Skeletal muscle tissue (tissue), 3 donors: ENCODE measurements at regions not wholly inside any gene's neighbourhood (a gene's known extent, or its start where the extent isn't known, plus 50 kb on each side); places are given as distances from the start of the nearest gene placed in this dataset.

Source experiments
- H3K27ac ChIP-seq: one replicate; pipeline ENCODE4 v1.7.0; 2013; ENCODE audit warnings: mild to moderate bottlenecking, low read depth, low read length, inconsistent platforms
- H3K27me3 ChIP-seq, 3 donors: one replicate each; pipeline ENCODE4 v1.7.0; 2013; ENCODE audit warnings: low read length in 3 of 3; ENCODE audit not compliant: control insufficient read depth in 3 of 3, insufficient read depth in 3 of 3
- H3K36me3 ChIP-seq, 3 donors: one replicate each; pipeline ENCODE4 v1.7.0; 2013; ENCODE audit warnings: low read length in 3 of 3; ENCODE audit not compliant: control insufficient read depth in 3 of 3, insufficient read depth in 3 of 3
- H3K4me1 ChIP-seq, 3 donors: one replicate each; pipeline ENCODE4 v1.7.0; 2013; ENCODE audit warnings: low read length in 3 of 3, mild to moderate bottlenecking in 3 of 3; ENCODE audit not compliant: control insufficient read depth in 3 of 3, insufficient read depth in 3 of 3
- H3K4me3 ChIP-seq, 3 donors: one replicate each; pipeline ENCODE4 v1.7.0; 2013; ENCODE audit warnings: low read length in 3 of 3
- H3K9ac ChIP-seq, 3 donors: one replicate each; pipeline ENCODE4 v1.7.0; 2013; ENCODE audit warnings: low read length in 3 of 3, mild to moderate bottlenecking in 3 of 3, moderate library complexity in 2 of 3, low read depth in 1 of 3
- H3K9me3 ChIP-seq, 3 donors: one replicate each; pipeline ENCODE4 v1.7.0; 2013; ENCODE audit warnings: low read length in 3 of 3; ENCODE audit not compliant: control insufficient read depth in 3 of 3
- donor health status: Osteomylitis.

GRCh38 chr4:32962100-32962499, 2241.9 kb downstream of the PCDH7 start:
- H3K27me3 ChIP-seq = no peaks in the 10 kb centered on the region
- H3K36me3 ChIP-seq = no peaks in the 10 kb centered on the region
- H3K9ac ChIP-seq = no peak overlapping the region
- no peak overlapping the region for H3K4me3 ChIP-seq
- no peak overlapping the region for H3K27ac ChIP-seq
- no peaks in the 10 kb centered on the region for H3K4me1 ChIP-seq
- no peaks in the 10 kb centered on the region for H3K9me3 ChIP-seq

- no peak overlapping the region for H3K4me3 ChIP-seq
- H3K27ac ChIP-seq = no peak overlapping the region
- H3K27me3 ChIP-seq = no peaks in the 10 kb centered on the region
- no peak overlapping the region for H3K9ac ChIP-seq
- no peaks in the 10 kb centered on the region for H3K36me3 ChIP-seq
- H3K9me3 ChIP-seq = peaks cover 0 to 2% (median 0%) of the 10 kb centered on the region in 3 donors
- no peaks in the 10 kb centered on the region for H3K4me1 ChIP-seq
Observed at GRCh38 chr4:32985256-32985655, 2265.1 kb downstream of the PCDH7 start.

- Histone ChIP-seq H3K27me3 (no peaks in the 10 kb centered on the region), H3K4me1 (no peaks in the 10 kb centered on the region), H3K36me3 (no peaks in the 10 kb centered on the region), H3K27ac (no peak overlapping the region), H3K4me3 (no peak overlapping the region), H3K9ac (no peak overlapping the region), H3K9me3 (no peaks in the 10 kb centered on the region)
Observed at GRCh38 chr4:32986236-32986635, 2266.1 kb downstream of the PCDH7 start.

GRCh38 chr4:32987111-32987510, 2266.9 kb downstream of the PCDH7 start:
- no peaks in the 10 kb centered on the region for H3K27me3 ChIP-seq
- H3K4me3 ChIP-seq = no peak overlapping the region
- H3K27ac ChIP-seq = no peak overlapping the region
- H3K4me1 ChIP-seq = no peaks in the 10 kb centered on the region
- H3K9me3 ChIP-seq = no peaks in the 10 kb centered on the region
- no peaks in the 10 kb centered on the region for H3K36me3 ChIP-seq
- H3K9ac ChIP-seq = no peak overlapping the region

- Histone ChIP-seq H3K4me3 (no peak overlapping the region), H3K27me3 (no peaks in the 10 kb centered on the region), H3K9ac (no peak overlapping the region)
Observed at GRCh38 chr4:32988165-32988811, 2268.1 kb downstream of the PCDH7 start.

GRCh38 chr4:32991663-32992062, 2271.5 kb downstream of the PCDH7 start:
- no peaks in the 10 kb centered on the region for H3K36me3 ChIP-seq
- no peak overlapping the region for H3K9ac ChIP-seq
- no peaks in the 10 kb centered on the region for H3K4me1 ChIP-seq
- H3K27ac ChIP-seq = no peak overlapping the region
- H3K9me3 ChIP-seq = no peaks in the 10 kb centered on the region
- no peak overlapping the region for H3K4me3 ChIP-seq
- H3K27me3 ChIP-seq = no peaks in the 10 kb centered on the region

More at GRCh38 chr4:32988165-32988811, 2268.1 kb downstream of the PCDH7 start:
- H3K9me3 ChIP-seq = no peaks in the 10 kb centered on the region
- no peak overlapping the region for H3K27ac ChIP-seq
- no peaks in the 10 kb centered on the region for H3K4me1 ChIP-seq
- no peaks in the 10 kb centered on the region for H3K36me3 ChIP-seq

GRCh38 chr4:32994981-32995881, 2275.1 kb downstream of the PCDH7 start:
- Histone ChIP-seq H3K9ac (no peak overlapping the region), H3K27ac (no peak overlapping the region), H3K36me3 (no peaks in the 10 kb centered on the region), H3K27me3 (no peaks in the 10 kb centered on the region), H3K4me1 (no peaks in the 10 kb centered on the region), H3K4me3 (no peak overlapping the region), H3K9me3 (no peaks in the 10 kb centered on the region)

- no peaks in the 10 kb centered on the region for H3K27me3 ChIP-seq
- H3K27ac ChIP-seq = no peak overlapping the region
- H3K36me3 ChIP-seq = no peaks in the 10 kb centered on the region
- H3K9ac ChIP-seq = no peak overlapping the region
- no peak overlapping the region for H3K4me3 ChIP-seq
- H3K9me3 ChIP-seq = no peaks in the 10 kb centered on the region
- no peaks in the 10 kb centered on the region for H3K4me1 ChIP-seq
Observed at GRCh38 chr4:33013282-33013681, 2293.1 kb downstream of the PCDH7 start.

- Histone ChIP-seq H3K36me3 (no peaks in the 10 kb centered on the region), H3K27me3 (no peaks in the 10 kb centered on the region), H3K27ac (no peak overlapping the region), H3K4me3 (no peak overlapping the region), H3K4me1 (no peaks in the 10 kb centered on the region), H3K9ac (no peak overlapping the region), H3K9me3 (no peaks in the 10 kb centered on the region)
Observed at GRCh38 chr4:33025236-33025635, 2305.1 kb downstream of the PCDH7 start.

GRCh38 chr4:33029976-33030375, 2309.8 kb downstream of the PCDH7 start:
- no peaks in the 10 kb centered on the region for H3K4me1 ChIP-seq
- no peak overlapping the region for H3K9ac ChIP-seq
- no peak overlapping the region for H3K4me3 ChIP-seq
- H3K27ac ChIP-seq = no peak overlapping the region
- no peaks in the 10 kb centered on the region for H3K27me3 ChIP-seq
- H3K9me3 ChIP-seq = no peaks in the 10 kb centered on the region
- H3K36me3 ChIP-seq = no peaks in the 10 kb centered on the region
